HG02588 (cell line): ENCODE measurements at regions not wholly inside any gene's neighbourhood (a gene's known extent, or its start where the extent isn't known, plus 50 kb on each side); places are given as distances from the start of the nearest gene placed in this dataset.
A peak's percentile ranks its signal among the peaks of the same experiment; 100 is the strongest.

Source experiments
- ATAC-seq: cut with Tn5 transposase; IDR thresholded peaks from one replicate; pipeline ENCODE4 v1.9.1; 2021; ENCODE audit warnings: mild to moderate bottlenecking, moderate library complexity; ENCODE audit not compliant: unreplicated experiment

DNA sequence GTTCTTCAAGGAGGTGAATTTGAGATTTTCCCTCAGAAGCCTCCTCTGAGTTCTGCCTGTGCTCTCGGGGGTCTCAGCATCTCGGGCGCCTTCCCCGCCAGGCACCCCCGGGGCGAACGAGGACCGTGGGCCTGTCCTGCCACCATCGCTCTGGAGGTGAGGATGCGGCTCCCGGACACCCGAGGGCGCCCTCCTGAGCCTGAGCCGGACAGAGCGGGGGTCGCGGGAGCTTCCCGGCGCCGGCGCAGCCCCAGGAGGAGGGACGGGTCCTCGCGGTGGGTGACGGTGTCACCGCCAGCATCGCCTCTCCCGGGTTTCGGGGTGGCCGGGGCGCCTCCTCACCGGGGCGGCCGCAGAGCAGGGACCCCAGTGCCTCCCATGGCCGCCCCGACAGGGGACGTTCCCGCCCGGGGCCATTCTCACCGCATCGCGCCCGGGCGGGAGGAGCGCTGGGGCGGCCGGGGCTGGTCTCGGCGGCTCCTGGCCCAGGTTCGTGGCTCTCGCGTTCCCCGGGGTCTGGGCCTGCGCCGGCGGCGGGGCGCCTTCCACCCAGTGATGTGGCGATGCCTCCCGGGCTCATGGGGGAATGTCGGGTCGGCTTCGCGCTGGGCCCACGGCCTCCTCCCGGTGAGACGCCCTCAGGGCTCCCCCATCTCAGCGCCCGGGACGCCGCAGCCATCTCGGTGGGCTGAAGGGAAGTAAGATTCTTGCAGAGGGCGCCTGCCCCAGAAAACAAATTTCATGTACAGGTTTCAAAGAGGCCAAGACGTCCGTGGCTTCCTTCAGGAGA lies 210.5 kb downstream of the ERMARD start:
- ATAC-seq = no peak

DNA sequence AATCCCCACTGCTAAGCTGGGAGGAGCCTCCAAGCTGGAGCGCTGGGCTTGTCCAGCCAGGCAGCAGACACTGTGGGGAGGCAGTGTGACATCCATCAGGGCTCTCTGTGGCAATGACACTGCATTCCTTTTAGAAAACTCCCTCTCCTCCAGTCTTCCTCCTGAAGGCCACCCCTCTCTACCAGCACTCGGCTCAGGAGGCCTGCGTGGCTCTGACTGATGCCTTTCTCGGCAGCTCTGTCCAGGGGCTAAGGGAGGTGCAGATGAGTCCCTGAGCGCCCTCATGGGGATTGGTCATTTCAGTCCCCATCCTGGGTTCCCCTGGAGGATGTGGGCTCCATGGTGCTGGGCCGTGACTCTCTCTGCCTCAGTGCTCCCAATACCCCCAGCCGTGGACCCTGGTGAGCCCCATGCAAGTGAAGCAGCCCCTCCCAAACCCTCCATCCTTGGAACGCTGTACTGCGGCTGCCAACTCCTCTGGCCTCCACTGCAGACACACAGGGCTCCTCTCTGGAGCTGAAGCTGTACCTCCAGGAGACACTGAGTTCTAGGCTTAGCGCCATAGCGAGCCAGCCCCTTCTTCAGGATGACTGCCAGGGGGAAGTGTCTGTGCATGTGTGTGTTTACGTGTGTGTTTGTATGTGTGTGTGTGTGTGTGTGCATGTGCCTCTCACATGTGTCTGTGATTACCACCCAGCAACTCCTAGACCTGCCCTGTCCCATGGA lies 209.6 kb downstream of the ERMARD start:
- no peak for ATAC-seq

DNA sequence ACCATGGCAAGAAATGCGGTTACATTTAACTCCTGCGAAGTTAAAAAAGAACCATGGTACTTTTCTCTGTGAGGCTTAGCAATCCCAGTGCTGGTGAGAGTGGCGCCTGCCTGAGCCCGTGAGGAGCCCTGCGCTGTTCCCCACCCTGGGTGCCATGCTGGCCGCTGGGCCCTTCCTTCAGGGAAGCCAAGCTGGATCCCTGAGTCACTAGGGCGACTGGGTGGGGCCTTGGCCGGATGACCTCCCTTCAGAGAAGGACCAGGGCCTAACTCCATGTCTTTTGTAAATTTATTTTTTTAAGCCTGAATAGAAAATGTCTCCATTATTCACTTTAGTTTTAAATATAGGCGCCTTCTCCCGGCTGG lies 209.1 kb downstream of the ERMARD start:
- no peak for ATAC-seq

DNA sequence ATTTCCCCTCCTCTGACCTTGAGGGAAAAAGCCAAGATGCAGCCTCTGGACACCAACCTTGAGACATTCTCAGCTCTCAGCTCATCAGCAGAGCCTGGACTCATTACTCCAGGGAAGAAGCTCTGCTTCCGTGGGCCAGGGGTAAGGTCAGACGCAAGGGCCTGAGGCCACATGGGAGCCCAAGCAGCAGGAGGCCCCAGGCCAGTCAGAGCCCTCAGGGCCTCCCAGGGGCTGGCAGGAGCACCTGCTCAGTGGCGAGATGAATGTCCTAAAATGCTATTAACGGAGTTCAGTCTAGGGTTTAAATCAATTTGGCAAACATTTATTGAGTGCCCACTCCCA lies 208.6 kb downstream of the ERMARD start:
- ATAC-seq = no peak

DNA sequence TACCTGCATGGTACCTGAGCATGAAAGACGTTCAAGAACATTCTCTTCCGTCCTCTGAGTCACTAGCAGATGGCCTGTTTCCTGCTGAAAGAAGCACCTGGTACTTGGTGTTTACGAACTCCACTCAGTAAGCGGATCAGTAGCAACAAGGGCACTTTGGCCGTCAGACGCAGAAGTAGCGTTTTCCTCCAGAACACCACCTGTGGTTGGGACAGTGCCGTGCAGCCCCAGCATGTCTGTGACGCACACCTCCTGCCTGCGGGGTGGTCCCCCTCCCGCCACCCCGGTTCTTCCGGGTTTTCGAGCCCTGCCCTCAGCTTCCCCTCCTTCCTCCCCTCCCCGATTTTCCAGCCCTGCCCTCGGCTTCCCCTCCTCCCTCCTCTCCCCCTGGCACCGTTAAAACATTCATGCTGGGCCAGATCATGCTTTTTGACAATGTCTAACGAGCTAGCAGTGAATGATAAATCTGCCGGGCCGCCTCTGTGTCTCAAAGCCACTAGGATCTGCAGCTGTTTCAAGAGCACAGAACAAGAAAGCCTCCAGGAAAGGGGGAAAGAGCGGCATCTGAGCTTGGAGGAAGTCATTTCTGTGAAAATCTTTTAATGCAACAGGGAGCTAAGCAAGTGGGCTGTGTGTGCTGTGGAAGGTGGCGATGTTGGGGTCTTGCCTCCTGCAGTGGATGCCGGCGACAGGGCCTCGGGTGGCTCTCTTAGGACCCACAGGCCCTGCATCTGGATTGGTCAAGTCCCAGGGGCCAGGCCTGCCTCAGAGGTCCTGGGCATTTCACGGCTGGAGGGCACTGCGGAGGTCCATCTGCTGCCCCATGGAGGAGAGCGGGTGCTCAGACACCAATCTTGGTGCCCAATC lies 207.9 kb downstream of the ERMARD start:
- ATAC-seq = peak; percentile 77

DNA sequence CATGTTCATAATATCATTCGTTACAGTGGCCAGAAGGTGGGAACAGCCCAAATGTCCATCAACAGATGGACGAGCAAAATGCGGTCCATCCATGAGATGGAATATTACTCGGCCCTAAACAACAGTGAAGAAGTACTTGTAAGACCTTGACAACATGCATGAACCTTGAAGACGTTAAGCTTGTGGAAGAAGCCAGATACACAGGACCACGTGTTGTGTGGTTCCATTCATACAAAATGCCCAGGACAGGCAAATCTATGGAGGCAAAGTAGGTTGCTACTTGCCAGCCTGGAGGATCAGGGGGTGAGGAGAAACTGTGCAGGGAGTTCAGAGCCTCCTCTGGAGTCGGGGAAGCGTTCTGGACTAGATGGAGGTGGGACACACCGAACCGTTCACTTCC lies 207.1 kb downstream of the ERMARD start:
- ATAC-seq = no peak

DNA sequence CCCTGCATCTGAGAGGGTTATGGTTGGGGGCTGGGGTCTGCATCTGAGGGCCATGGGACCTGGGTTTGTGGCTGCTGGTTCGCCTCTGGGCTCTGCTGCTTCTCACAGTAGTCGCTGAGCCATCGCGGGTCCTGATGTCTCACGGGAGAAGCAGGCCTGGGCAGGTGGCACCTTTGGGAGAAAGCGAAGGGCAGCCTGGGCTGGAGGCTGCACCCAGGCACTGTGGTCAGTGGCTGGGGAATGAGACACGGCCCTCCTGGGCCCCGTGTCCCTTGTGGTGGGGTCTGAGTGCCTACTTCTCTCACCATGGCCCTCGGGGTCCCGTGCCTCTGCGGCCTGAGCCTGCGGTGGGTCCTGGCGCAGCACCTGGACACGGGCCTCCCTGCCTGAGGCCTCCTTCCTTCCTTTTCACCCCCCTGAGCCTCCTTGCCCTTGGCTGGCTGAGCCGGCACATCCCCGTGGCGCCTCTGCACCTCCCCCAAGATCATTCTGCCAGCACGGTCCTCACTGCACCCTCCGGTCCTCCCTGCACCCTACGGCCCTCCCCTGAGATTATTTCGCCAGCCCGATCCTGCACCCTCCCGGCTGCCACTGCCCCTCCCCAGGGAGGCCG lies 206.0 kb downstream of the ERMARD start:
- no peak for ATAC-seq

DNA sequence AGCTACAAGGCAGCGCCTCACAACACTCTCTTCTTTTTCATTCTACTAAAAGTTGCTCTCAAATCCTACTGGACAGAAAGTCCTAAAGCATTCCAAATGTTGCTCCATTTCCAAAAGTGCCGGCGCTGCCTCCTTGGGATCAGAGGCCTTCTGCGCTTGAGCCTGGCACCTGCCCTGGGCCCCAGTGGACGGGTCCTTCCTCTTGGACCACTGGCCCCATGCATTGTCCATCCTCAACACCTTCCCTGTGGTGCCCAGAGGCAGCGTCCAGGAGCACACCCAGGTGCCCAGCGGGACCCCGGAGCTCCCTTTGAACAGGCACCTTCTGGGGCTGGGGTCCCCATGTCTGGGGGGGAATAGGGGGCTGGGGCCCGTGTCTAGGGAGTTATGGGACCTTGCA lies 205.2 kb downstream of the ERMARD start:
- no peak for ATAC-seq

DNA sequence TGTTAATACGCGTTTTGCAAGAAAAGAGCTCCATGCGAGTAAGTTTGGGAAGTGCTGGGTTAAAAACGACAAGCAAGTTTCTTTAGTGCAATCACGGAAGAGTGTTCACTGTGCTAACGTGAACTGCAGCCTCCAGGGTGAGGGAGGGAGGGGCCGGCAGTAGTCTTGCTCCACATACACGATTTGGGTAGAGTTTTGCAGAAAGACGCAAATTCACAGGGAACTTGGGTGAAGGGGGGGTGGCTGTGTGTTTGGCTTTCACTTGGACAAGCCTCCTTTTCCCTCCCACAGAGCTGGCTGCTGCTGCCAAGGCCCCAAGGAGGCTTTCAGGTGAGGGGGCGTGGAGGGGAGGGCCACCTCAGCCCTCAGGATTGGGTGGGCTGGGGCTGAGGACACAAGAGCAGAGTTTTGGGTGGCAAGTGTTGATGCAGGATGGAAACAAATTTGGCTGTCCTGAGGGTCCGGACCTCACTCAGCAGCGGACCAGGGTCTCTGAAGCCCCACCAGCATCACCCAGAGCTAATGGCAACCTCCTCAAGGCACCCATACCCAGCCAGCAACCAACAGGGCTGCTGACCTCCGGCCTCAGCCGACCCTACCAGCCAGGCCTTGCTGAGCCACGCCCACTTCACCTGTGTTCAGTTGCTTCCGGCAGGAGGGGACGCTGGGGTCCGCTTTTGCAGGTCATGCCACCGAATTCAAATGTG lies 204.5 kb downstream of the ERMARD start:
- no peak for ATAC-seq

DNA sequence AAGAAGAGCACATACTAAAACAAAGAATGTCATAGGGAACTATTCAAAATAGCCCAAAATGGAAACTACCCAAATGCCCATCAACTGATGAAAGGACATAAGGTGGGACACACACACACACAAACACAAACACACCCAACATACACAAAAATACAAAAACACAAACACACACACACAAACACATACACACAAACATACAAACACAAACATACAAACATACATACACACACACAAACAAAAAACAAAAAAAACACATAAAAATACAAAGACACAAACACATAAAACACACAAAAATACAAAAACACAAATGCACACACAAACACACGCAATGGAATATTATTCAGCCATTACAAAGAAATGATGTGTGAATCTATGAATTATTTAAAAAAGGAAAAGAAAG lies 203.6 kb downstream of the ERMARD start:
- no peak for ATAC-seq

DNA sequence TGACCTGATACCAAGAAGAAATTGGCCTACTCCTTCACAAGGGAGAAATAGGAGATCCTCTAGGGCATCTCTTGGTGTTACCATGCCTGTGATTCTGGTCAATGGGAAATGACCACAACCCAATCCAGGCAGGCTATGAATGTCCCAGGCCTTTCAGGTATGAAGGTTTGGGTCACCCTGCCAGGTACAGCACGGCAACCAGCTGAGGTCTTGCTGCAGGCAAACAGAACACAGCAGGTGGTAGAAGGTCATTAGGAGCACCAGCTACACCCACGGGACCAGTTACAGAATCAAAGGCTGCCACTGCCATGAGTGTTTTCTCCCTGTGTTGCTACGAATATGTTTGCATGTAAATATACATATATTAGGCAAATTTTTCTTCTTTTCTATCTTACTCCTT lies 202.3 kb downstream of the ERMARD start:
- no peak for ATAC-seq

DNA sequence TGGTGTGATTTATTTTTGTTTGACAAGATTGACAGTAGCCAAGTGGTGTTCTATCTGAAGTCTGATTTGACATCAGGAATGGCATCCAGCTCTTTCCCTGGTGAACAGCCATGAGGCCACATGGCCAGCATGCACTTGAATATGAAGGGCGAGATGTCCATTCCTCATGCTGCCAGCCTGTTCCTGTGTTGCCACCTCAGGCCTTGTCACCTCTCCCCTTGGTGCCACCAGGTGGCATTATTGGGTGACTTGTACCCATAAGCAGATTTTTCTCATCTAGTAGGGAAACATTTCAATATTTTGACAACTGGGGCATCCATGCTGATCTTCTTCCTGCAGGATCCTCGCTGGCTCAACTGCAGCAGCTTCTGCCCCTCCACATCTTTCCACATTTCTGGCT lies 199.1 kb downstream of the ERMARD start:
- ATAC-seq = no peak

DNA sequence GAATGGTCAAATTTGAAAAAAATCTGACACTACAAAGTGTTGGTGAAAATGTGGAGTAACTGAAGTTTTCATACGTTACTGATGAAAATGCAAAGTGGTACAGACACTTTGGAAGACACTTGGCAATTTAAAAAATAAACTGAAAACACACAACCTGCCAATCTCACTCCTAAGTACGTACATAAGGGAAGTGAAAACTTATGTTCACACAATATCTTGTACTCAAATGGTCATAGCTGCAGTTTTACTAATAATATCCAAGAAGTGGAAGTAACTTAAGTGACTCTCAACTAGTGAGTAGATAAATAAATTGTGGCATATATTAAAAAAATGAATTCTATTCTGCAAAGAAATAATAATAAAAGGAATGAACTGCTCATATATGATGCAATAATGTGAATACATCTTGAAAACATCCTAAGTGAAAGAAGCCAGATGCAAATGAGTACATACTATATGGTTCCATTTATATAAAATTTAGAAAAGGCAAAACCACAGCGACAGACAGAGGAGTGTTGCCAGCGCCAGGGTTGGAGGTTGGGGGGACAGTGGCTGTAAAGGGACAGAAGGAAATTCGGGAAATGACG lies 198.2 kb downstream of the ERMARD start:
- no peak for ATAC-seq

DNA sequence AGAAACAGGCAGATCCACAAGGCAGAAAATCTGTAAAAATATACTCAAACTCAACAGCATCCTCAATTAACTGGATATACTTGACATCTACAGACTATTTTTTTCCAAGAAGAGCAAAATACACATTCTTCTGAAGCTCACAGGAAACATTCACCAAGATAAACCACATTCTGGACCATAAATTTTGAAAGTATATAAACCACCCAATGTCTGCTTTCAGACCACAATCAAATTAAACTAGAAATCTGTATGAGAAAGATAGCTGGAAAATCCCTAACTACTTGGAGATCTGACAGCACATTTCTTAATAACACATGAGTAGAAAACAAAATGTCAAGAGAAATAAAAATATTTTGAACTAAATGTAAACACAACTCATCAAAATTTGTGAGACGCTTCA lies 195.5 kb downstream of the ERMARD start:
- no peak for ATAC-seq

DNA sequence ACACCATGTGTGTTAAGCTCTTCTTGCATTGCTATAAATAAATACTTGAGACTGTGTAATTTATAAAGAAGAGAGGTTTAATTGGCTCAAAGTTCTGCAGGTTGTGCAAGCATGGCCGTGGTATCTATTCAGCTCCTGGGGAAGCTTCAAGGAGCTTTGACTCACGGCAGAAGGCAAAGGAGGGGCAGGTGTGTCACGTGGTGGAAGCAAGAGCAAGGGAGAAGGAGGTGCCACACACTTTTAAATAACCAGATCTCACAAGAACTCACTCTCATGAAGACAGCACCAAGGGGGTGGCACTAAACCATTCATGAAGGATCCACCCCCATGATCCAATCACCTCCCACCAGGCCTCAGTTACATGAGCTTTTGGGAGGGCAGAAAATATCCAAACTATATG lies 193.7 kb downstream of the ERMARD start:
- no peak for ATAC-seq

DNA sequence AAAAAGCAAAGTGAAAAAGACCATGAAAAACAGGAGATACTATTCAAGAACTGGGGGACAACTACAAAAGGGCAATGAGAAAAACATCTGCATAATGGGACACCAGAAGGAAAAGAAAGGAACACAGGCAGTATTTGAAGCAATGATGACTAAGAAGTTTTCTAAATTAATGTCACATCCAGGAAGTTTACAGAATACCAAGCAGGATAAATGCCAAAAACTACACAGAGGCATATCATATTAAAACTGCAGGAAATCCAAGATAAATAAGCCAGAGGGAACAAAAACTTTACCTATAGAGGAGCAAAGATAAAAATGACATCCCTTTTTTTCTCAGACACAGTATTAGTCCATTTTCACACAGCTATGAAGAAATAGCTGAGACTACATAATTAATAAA lies 193.0 kb downstream of the ERMARD start:
- no peak for ATAC-seq

DNA sequence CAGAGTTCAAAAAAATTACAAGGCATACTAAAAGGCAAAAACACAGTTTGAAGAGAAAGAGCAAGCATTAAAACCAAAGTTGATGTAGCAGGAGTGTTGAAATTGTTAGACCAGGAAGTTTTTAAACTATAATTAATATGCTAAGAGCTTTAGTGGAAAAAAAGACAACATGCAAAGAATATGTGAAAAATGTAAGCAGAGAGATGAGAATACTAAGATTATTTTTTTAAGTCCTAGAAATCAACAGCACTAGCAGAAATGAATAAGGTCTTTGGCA lies 192.6 kb downstream of the ERMARD start:
- ATAC-seq = no peak

DNA sequence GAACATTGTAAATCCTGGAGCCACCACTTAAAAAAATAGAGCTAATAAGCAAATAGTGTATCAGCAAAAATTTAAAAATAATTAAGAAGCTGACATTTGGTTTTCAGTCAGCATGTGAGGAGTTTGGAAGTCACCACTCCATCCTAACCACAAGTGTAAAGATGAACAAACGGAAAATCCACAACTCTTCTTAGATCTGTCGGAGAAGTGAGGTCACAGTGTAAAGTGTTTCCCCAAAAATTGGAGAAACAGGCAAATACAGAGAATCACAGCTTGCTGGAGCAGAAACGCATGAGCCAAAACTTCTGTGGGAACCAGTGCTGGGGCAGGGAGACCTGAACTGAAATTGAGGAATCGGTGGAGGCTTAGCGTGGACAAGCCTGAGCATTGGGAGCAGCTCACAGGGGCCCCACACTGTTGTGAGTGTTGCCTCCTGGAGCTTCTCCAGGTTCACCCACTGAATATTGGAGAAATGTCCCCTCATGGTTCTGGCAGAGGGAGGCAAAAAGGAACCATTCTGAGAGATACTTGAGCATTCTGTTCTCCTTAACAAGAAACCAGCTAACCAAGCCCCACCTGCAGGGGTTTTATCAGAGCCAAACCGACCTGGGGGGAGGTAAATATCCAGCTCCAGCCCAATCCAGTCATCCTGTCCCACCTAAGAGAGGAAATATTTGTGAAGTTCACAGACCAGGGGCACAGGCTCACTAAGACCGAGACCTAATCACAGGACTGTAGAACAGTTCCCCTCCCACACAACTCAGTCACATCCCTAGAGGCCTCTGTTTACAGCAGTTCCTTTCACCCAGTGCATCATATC lies 192.0 kb downstream of the ERMARD start:
- ATAC-seq = no peak

DNA sequence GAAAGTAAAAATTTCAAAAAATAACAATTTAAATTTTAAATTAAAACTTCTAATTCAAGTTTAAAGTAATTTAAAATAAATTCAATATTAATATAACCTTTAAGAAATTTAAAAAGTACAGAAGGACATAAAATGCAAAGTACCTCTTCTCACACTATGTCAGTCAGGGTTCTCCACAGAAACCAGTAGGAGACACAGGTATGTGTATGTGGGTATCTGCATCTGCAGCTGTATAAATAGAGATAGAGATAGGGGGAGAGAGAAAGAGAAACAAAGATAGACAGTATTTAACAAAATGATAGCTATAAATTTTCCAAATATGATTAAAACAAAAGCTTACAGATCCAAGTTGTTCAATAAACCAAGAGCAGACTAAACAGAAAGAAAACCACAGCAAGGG lies 190.8 kb downstream of the ERMARD start:
- no peak for ATAC-seq
